ENCODE measurements at regions not wholly inside any gene's neighbourhood (a gene's known extent, or its start where the extent isn't known, plus 50 kb on each side); places are given as distances from the start of the nearest gene placed in this dataset.

DNA sequence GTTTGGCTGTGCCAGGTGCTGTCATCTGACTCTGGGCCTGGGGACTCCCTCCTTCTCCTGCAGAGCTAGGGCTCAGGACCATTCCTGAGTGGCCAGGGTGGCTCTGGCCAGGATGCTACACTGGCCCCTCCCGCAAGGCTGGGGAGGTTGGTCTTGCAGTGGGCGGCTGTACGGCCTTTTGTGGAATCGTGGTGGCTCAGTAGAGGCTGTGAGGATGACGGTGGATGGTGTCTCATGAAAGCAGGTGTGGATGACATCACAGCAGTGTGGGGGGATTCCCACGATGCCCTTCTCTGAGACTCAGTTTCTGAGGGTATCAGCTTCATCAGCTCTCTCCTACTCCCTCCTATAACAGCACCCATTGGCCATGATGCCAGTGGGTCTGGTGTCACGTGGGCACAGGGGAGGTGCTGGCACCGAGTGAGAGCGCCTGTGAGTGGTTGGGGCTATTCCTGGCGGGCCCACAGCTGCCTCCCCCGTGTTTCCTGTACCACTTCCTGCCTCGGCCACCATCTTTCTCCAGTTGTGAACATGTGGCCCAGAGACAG is 144.2 kb upstream of the HDAC4 start:
- Mint-ChIP-seq H3K4me3 (ENCODE audit: unreplicated experiment) (no peak overlapping the region), H3K9me3 (ENCODE audit: unreplicated experiment) (no peaks in the 10 kb centered on the region), H3K27ac (ENCODE audit: unreplicated experiment) (no peak overlapping the region), H3K4me1 (ENCODE audit: unreplicated experiment) (no peaks in the 10 kb centered on the region), H3K27me3 (ENCODE audit: unreplicated experiment) (peaks cover 5% of the 10 kb centered on the region), H3K36me3 (ENCODE audit: low read depth, unreplicated experiment) (no peaks in the 10 kb centered on the region)
- DNase-seq (ENCODE audit: low spot score): no peak
- TF ChIP-seq, protein P1, sequence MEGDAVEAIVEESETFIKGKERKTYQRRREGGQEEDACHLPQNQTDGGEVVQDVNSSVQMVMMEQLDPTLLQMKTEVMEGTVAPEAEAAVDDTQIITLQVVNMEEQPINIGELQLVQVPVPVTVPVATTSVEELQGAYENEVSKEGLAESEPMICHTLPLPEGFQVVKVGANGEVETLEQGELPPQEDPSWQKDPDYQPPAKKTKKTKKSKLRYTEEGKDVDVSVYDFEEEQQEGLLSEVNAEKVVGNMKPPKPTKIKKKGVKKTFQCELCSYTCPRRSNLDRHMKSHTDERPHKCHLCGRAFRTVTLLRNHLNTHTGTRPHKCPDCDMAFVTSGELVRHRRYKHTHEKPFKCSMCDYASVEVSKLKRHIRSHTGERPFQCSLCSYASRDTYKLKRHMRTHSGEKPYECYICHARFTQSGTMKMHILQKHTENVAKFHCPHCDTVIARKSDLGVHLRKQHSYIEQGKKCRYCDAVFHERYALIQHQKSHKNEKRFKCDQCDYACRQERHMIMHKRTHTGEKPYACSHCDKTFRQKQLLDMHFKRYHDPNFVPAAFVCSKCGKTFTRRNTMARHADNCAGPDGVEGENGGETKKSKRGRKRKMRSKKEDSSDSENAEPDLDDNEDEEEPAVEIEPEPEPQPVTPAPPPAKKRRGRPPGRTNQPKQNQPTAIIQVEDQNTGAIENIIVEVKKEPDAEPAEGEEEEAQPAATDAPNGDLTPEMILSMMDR (IDR thresholded peaks at IDR 0.05; ENCODE audit: unreplicated experiment): no peak

DNA sequence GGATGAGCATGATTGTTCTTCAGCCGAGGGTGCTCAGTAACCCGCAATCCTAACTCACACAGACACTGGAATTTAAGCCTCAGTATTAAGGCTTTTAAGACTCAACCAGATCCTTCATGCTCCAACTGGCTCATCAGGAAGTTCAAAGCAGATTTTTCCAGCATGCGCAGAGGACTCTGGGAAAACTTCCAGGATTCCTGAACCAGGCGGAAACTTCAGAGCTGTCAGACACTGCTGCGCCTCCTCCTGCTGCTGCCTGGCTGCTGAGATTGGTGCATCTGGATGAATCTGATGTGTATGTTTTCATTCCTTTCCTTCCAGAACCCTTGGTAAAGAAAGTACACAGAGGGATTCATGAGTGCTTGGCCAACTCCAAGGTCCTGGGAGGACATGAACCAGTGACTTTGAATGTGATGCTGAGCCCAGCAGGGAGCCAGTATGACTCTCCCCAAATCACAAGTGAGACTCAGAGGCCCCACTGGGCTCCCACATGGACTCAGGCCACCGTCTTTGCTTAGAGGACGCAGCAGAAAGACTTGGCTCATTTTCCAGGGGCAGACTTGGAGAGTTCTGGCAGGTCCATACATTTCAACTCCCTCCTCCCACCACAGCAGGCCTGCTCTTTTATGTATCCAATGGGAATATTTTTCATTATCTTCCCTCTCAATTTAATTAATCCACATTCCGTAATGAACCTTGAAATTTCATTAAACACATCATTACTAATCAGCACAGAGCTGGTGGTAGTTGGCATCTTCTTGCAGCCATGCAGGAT is 143.5 kb upstream of the HDAC4 start:
- TF ChIP-seq, protein P1 (IDR thresholded peaks at IDR 0.05; ENCODE audit: unreplicated experiment): no peak
- H3K4me3 Mint-ChIP-seq (ENCODE audit: unreplicated experiment): no peak overlapping the region
- no peaks in the 10 kb centered on the region for H3K4me1 Mint-ChIP-seq (ENCODE audit: unreplicated experiment)
- peaks cover 5% of the 10 kb centered on the region for H3K27me3 Mint-ChIP-seq (ENCODE audit: unreplicated experiment)
- no peak overlapping the region for H3K27ac Mint-ChIP-seq (ENCODE audit: unreplicated experiment)
- H3K9me3 Mint-ChIP-seq (ENCODE audit: unreplicated experiment): no peaks in the 10 kb centered on the region
- no peaks in the 10 kb centered on the region for H3K36me3 Mint-ChIP-seq (ENCODE audit: low read depth, unreplicated experiment)
- no peak for DNase-seq (ENCODE audit: low spot score)

DNA sequence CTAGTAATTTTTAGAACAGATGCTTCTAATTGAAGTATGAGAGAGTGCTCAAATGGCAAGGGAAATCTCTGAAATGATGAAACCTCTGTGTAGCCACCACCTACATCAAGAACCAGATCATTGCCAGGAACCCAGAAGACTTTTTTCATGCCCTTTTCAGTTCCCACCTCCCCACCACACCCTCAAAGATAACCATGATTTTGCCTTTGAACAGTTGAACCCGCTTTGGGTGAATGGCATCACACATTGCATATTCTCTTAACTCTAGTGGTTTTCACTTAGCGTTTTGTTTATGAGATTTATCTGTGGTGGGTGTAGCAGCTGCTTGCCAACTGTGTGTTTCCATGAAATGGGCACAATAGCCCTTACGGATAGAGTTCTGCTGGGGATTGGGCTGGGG is 142.9 kb upstream of the HDAC4 start:
- no peak for DNase-seq (ENCODE audit: low spot score)
- Mint-ChIP-seq H3K27me3 (ENCODE audit: unreplicated experiment) (peaks cover 5% of the 10 kb centered on the region), H3K4me3 (ENCODE audit: unreplicated experiment) (no peak overlapping the region), H3K4me1 (ENCODE audit: unreplicated experiment) (no peaks in the 10 kb centered on the region), H3K36me3 (ENCODE audit: low read depth, unreplicated experiment) (no peaks in the 10 kb centered on the region), H3K27ac (ENCODE audit: unreplicated experiment) (no peak overlapping the region), H3K9me3 (ENCODE audit: unreplicated experiment) (no peaks in the 10 kb centered on the region)
- TF ChIP-seq, protein P1 (IDR thresholded peaks at IDR 0.05; ENCODE audit: unreplicated experiment): no peak

DNA sequence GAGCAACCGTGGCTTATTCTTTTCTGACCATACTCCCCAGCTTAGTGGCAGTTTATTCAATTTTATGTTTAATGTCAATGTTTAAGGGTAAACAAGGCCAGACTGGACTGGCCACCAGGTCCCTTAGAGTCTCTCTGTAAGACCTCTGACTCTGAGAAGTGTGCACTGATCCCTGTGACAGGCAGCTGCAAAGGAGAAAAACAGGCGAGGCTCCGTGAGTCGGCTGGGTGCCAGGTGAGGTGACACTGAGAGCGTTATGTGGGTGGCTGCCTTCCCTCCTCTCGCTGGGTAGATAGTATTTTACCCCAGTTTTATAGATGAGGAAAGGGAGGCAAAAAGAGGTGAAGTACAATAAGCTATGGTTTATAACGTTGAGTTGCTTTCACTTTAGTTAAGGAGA is 139.4 kb upstream of the HDAC4 start:
- no peaks in the 10 kb centered on the region for H3K36me3 Mint-ChIP-seq (ENCODE audit: low read depth, unreplicated experiment)
- H3K27ac Mint-ChIP-seq (ENCODE audit: unreplicated experiment): no peak overlapping the region
- no peaks in the 10 kb centered on the region for H3K4me1 Mint-ChIP-seq (ENCODE audit: unreplicated experiment)
- H3K4me3 Mint-ChIP-seq (ENCODE audit: unreplicated experiment): no peak overlapping the region
- no peak for DNase-seq (ENCODE audit: low spot score)
- TF ChIP-seq, protein P1 (IDR thresholded peaks at IDR 0.05; ENCODE audit: unreplicated experiment): no peak
- H3K9me3 Mint-ChIP-seq (ENCODE audit: unreplicated experiment): no peaks in the 10 kb centered on the region
- H3K27me3 Mint-ChIP-seq (ENCODE audit: unreplicated experiment): peaks cover 10% of the 10 kb centered on the region

DNA sequence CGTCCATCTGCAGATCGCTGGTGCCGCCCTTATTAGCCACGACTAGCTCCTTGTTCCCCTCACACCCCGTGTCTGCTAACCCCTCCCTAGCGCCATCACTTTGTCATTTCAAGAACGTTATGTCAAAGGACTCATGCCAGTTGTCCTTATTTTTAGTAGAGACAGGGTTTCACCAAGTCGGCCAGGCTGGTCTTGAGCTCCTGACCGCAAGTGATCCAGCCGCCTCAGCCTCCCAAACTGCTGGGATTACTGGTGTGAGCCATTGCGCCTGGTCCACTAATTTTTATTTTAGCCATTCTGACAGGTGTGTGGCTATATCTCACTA is 138.9 kb upstream of the HDAC4 start:
- Mint-ChIP-seq H3K27ac (ENCODE audit: unreplicated experiment) (no peak overlapping the region), H3K27me3 (ENCODE audit: unreplicated experiment) (peaks cover 8% of the 10 kb centered on the region), H3K36me3 (ENCODE audit: low read depth, unreplicated experiment) (no peaks in the 10 kb centered on the region), H3K4me3 (ENCODE audit: unreplicated experiment) (no peak overlapping the region), H3K9me3 (ENCODE audit: unreplicated experiment) (no peaks in the 10 kb centered on the region), H3K4me1 (ENCODE audit: unreplicated experiment) (no peaks in the 10 kb centered on the region)
- TF ChIP-seq, protein P1 (IDR thresholded peaks at IDR 0.05; ENCODE audit: unreplicated experiment): no peak
- DNase-seq (ENCODE audit: low spot score): no peak

All from endothelial cell (in vitro differentiated cells).